Spleen (tissue), 7 donors: ENCODE measurements at regions not wholly inside any gene's neighbourhood (a gene's known extent, or its start where the extent isn't known, plus 50 kb on each side); places are given as distances from the start of the nearest gene placed in this dataset.

ENCODE experiments used
- POLR2A ChIP-seq, 3 donors: fragments of 450-650 bp; IDR thresholded peaks; one replicate each; pipeline ENCODE4 v1.5.1; 2017; ENCODE audit warnings: antibody characterized with exemption in 3 of 3, mild to moderate bottlenecking in 1 of 3
- POLR2AphosphoS5 ChIP-seq, 3 donors: sonication (generic); formaldehyde crosslinking; IDR thresholded peaks; one replicate each; pipeline ENCODE4 v1.5.1; 2017; ENCODE audit warnings: antibody characterized with exemption in 3 of 3
- TF ChIP-seq, protein P1 (sequence below), 11 experiments: fragments of 200-600 bp in 7 of 11; fragments of 450-650 bp in 4 of 11; sonication (generic) in 4 of 11; IDR thresholded peaks in 8 of 11; conservative IDR thresholded peaks in 3 of 11; 1 replicate in 7 of 11; 2 replicates in 4 of 11; pipeline versions ENCODE4 v1.4.0 to v1.8.0; 2016 to 2021; ENCODE audit warnings: antibody characterized with exemption in 11 of 11, inconsistent platforms in 4 of 11, mild to moderate bottlenecking in 1 of 11
- donor health status: DM: no; HTN: no; CAD: no; lungs with moderate emphysema.
- donor health status: DM: no; HTN: no; CAD: no.
- donor health status: DM: no; HTN: no; CAD: no.

DNA sequence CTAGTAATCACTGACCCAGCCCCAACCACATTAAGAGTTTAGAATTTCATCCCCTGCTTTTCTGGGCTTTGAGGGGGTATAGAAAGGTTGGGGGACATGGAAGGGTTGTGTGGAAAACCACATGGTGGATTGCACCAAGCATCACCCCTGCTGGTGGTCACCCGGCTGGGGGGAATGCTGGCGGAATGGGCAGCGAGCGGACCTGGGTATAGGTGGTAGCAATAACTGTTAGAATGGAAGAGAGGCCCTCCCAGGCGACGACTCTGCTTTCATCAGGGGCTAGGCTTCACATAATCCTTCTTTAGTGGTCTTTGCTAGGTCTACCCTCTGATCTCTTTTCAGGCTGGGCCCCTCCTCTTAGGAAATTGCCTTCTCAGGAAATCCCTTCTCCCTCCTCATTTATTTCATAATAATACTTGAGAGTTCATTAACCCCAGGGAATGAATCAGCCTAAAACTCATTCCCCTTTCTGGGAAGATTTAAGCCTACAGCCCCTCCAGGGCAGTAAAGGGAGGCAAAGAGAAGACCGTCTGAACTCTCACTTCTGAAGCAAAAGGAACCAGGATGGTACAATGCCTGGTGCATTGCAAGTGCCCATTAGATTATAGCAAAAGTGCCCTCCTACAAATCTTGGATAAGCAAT is 90.7 kb upstream of the LEP start:
- TF ChIP-seq, protein P1, sequence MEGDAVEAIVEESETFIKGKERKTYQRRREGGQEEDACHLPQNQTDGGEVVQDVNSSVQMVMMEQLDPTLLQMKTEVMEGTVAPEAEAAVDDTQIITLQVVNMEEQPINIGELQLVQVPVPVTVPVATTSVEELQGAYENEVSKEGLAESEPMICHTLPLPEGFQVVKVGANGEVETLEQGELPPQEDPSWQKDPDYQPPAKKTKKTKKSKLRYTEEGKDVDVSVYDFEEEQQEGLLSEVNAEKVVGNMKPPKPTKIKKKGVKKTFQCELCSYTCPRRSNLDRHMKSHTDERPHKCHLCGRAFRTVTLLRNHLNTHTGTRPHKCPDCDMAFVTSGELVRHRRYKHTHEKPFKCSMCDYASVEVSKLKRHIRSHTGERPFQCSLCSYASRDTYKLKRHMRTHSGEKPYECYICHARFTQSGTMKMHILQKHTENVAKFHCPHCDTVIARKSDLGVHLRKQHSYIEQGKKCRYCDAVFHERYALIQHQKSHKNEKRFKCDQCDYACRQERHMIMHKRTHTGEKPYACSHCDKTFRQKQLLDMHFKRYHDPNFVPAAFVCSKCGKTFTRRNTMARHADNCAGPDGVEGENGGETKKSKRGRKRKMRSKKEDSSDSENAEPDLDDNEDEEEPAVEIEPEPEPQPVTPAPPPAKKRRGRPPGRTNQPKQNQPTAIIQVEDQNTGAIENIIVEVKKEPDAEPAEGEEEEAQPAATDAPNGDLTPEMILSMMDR (IDR thresholded peaks at IDR 0.05 in 8 of 11, conservative IDR thresholded peaks at IDR 0.05 in 3 of 11), result no peak
- TF ChIP-seq POLR2A (IDR thresholded peaks at IDR 0.05) (no peak), POLR2AphosphoS5 (IDR thresholded peaks at IDR 0.05) (no peak)
